ENCODE measurements at regions not wholly inside any gene's neighbourhood (a gene's known extent, or its start where the extent isn't known, plus 50 kb on each side); places are given as distances from the start of the nearest gene placed in this dataset.

- peak; percentile 2 for DNase-seq (ENCODE audit: low spot score)
- H3K79me2 ChIP-seq (ENCODE audit: insufficient read depth, low read length): no peaks in the 10 kb centered on the region
- no peaks in the 10 kb centered on the region for H3K4me1 ChIP-seq (ENCODE audit: insufficient read depth, low read length)
- H3K9me3 ChIP-seq (ENCODE audit: low read length): no peaks in the 10 kb centered on the region
- no peak overlapping the region for H3K27ac ChIP-seq (ENCODE audit: extremely low read length, insufficient read depth, low read length)
- no peak overlapping the region for H3K4me2 ChIP-seq (ENCODE audit: low read depth, low read length)
- H3K36me3 ChIP-seq (replicated peaks in 1 of 2; ENCODE audit: control insufficient read depth in 1 of 2, insufficient read depth in 2 of 2, low read length in 2 of 2): no peaks in the 10 kb centered on the region
- H3K27me3 ChIP-seq (ENCODE audit: control insufficient read depth in 1 of 2, insufficient read depth in 2 of 2, low read length in 2 of 2): no peaks in the 10 kb centered on the region; a peak in 1 of 5 replicates
- no peak overlapping the region for H3K4me3 ChIP-seq (replicated peaks in 1 of 3; ENCODE audit: insufficient read depth in 1 of 3, low read depth in 2 of 3, low read length in 3 of 3)
- H2AFZ ChIP-seq (ENCODE audit: low read length): no peak overlapping the region
- BruUV-seq (replicated peaks): no TSS peak
- ChIA-PET CTCF (ENCODE audit: low intra/inter-chr PET ratio, low total read pairs) (interaction anchor here (1.3 to 1.8 kb wide), 3 partner anchors 178 to 194 kb away, joined by 4 to 10 read pairs (median 4); no protein-coding TSS in a partner anchor), POLR2A (no interaction called here)
- peak; percentile 4 for FAIRE-seq
- WGBS (ENCODE audit: low lambda C conversion rate): 4% methylated on average over 1 of the region's 1 CpG
- no peaks in the 10 kb centered on the region for H4K20me1 ChIP-seq (ENCODE audit: insufficient read depth, low read length)
- H3K9ac ChIP-seq (ENCODE audit: insufficient read depth, low read depth, low read length): no peak overlapping the region
- no peak for ATAC-seq
- in situ Hi-C loops (cut with HindIII; ENCODE audit: extremely low pct_ligation_motif_present, low pct_unique_long_range_greater_than_20kb) (loop anchor here (25.0 kb wide), 1 partner anchor 179 kb away; no protein-coding TSS in a partner anchor), intact Hi-C loops (cut with micrococcal nuclease; ENCODE audit: unreplicated experiment) (loop anchor here (1.0 to 10.0 kb wide), 3 partner anchors 178 to 748 kb away; no protein-coding TSS in a partner anchor)
- TF ChIP-seq SMC3 (IDR thresholded peaks at IDR 0.05; ENCODE audit: low read length) (peak; percentile 12; the same call in 1 of the 2 replicates), STAG1 (CRISPR knock-in tag; IDR thresholded peaks at IDR 0.05) (peak; percentile 13; the same call in 1 of the 2 replicates), FOXO4 (CRISPR knock-in tag; conservative IDR thresholded peaks at IDR 0.05) (no peak)
Observed at GRCh38 chr6:76682842-76683241, 610.4 kb upstream of the IMPG1 start.

DNA sequence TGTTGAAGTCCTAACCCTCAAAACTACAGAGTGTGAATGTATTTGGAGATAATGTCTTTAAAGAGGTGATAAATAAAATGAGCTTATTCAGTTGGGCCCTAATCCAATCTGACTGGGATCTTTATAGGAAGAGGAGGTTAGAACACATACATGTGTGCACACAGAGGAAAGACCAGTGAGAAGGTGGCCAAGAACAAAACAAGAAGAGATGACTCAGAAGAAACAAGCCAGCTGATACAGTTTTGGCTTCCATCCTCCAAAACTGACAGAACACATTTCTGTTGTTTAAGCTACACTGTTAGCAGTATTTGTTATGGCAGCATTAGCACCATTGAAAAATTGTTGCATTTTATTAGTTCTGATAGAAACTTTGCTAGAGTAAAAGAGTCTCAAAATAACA is 609.3 kb upstream of the IMPG1 start:
- Histone ChIP-seq H3K4me3 (replicated peaks in 1 of 3; ENCODE audit: insufficient read depth in 1 of 3, low read depth in 2 of 3, low read length in 3 of 3) (no peak overlapping the region), H3K9ac (ENCODE audit: insufficient read depth, low read depth, low read length) (no peak overlapping the region), H3K27ac (ENCODE audit: extremely low read length, insufficient read depth, low read length) (no peak overlapping the region), H3K4me2 (ENCODE audit: low read depth, low read length) (no peak overlapping the region), H2AFZ (ENCODE audit: low read length) (no peak overlapping the region), H3K36me3 (replicated peaks in 1 of 2; ENCODE audit: control insufficient read depth in 1 of 2, insufficient read depth in 2 of 2, low read length in 2 of 2) (no peaks in the 10 kb centered on the region), H3K9me3 (ENCODE audit: low read length) (no peaks in the 10 kb centered on the region), H4K20me1 (ENCODE audit: insufficient read depth, low read length) (no peaks in the 10 kb centered on the region), H3K4me1 (ENCODE audit: insufficient read depth, low read length) (no peaks in the 10 kb centered on the region), H3K79me2 (ENCODE audit: insufficient read depth, low read length) (no peaks in the 10 kb centered on the region), H3K27me3 (ENCODE audit: control insufficient read depth in 1 of 2, insufficient read depth in 2 of 2, low read length in 2 of 2) (no peaks in the 10 kb centered on the region; a peak in 1 of 5 replicates)
- ChIA-PET CTCF (ENCODE audit: low intra/inter-chr PET ratio, low total read pairs) (interaction anchor here (1.8 kb wide), 1 partner anchor 195 kb away, joined by 10 read pairs; no protein-coding TSS in a partner anchor), POLR2A (no interaction called here)
- BruUV-seq (replicated peaks): no TSS peak
- ATAC-seq (no peak), FAIRE-seq (no peak), DNase-seq (ENCODE audit: low spot score) (no peak)
- in situ Hi-C loops (cut with HindIII; ENCODE audit: extremely low pct_ligation_motif_present, low pct_unique_long_range_greater_than_20kb) (loop anchor here (25.0 kb wide), 1 partner anchor 181 kb away; no protein-coding TSS in a partner anchor), intact Hi-C loops (cut with micrococcal nuclease; ENCODE audit: unreplicated experiment) (loop anchor here (1.0 to 10.0 kb wide), 3 partner anchors 179 to 747 kb away; no protein-coding TSS in a partner anchor)
- TF ChIP-seq, protein P1, sequence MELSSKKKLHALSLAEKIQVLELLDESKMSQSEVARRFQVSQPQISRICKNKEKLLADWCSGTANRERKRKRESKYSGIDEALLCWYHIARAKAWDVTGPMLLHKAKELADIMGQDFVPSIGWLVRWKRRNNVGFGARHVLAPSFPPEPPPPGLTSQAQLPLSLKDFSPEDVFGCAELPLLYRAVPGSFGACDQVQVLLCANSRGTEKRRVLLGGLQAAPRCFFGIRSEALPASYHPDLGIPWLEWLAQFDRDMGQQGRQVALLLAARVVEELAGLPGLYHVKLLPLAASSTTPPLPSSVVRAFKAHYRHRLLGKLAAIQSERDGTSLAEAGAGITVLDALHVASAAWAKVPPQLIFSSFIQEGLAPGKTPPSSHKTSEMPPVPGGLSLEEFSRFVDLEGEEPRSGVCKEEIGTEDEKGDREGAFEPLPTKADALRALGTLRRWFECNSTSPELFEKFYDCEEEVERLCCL (CRISPR knock-in tag; IDR thresholded peaks at IDR 0.05; ENCODE audit: borderline replicate concordance): no peak
- TF ChIP-seq THYN1 (CRISPR knock-in tag; IDR thresholded peaks at IDR 0.05; ENCODE audit: borderline replicate concordance, low read depth): no peak
- TF ChIP-seq, protein P2, sequence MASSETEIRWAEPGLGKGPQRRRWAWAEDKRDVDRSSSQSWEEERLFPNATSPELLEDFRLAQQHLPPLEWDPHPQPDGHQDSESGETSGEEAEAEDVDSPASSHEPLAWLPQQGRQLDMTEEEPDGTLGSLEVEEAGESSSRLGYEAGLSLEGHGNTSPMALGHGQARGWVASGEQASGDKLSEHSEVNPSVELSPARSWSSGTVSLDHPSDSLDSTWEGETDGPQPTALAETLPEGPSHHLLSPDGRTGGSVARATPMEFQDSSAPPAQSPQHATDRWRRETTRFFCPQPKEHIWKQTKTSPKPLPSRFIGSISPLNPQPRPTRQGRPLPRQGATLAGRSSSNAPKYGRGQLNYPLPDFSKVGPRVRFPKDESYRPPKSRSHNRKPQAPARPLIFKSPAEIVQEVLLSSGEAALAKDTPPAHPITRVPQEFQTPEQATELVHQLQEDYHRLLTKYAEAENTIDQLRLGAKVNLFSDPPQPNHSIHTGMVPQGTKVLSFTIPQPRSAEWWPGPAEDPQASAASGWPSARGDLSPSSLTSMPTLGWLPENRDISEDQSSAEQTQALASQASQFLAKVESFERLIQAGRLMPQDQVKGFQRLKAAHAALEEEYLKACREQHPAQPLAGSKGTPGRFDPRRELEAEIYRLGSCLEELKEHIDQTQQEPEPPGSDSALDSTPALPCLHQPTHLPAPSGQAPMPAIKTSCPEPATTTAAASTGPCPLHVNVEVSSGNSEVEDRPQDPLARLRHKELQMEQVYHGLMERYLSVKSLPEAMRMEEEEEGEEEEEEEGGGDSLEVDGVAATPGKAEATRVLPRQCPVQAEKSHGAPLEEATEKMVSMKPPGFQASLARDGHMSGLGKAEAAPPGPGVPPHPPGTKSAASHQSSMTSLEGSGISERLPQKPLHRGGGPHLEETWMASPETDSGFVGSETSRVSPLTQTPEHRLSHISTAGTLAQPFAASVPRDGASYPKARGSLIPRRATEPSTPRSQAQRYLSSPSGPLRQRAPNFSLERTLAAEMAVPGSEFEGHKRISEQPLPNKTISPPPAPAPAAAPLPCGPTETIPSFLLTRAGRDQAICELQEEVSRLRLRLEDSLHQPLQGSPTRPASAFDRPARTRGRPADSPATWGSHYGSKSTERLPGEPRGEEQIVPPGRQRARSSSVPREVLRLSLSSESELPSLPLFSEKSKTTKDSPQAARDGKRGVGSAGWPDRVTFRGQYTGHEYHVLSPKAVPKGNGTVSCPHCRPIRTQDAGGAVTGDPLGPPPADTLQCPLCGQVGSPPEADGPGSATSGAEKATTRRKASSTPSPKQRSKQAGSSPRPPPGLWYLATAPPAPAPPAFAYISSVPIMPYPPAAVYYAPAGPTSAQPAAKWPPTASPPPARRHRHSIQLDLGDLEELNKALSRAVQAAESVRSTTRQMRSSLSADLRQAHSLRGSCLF (CRISPR knock-in tag; IDR thresholded peaks at IDR 0.05; ENCODE audit: borderline replicate concordance): no peak
- no peak for TF ChIP-seq ZFP41 (CRISPR knock-in tag; IDR thresholded peaks at IDR 0.05; ENCODE audit: borderline replicate concordance)
- TF ChIP-seq ZNF10 (CRISPR knock-in tag; IDR thresholded peaks at IDR 0.05; ENCODE audit: borderline replicate concordance, low read depth): no peak
- no peak for TF ChIP-seq ZNF24 (IDR thresholded peaks at IDR 0.05)
- TF ChIP-seq ZNF432 (CRISPR knock-in tag; IDR thresholded peaks at IDR 0.05; ENCODE audit: borderline replicate concordance): no peak
- no peak for TF ChIP-seq KDM6A (CRISPR knock-in tag; IDR thresholded peaks at IDR 0.05; ENCODE audit: low read depth)

All from HepG2 (cell line).